Uterus (tissue), 3 donors: ENCODE measurements at regions not wholly inside any gene's neighbourhood (a gene's known extent, or its start where the extent isn't known, plus 50 kb on each side); places are given as distances from the start of the nearest gene placed in this dataset.

Source experiments
- DNase-seq, 2 donors: peaks; one replicate each; pipeline ENCODE4 v3.0.0-alpha.2; 2019 to 2020
- H3K27ac ChIP-seq, 2 donors: fragments of 200-600 bp; sonication (generic); 1 replicate in 1 of 2; 2 replicates in 1 of 2; pipeline ENCODE4 v1.5.1; 2016 to 2018
- H3K27me3 ChIP-seq, 2 donors: fragments of 200-600 bp; sonication (generic); one replicate each; pipeline ENCODE4 v1.5.1; 2018 to 2019; ENCODE audit warnings: control low read depth in 1 of 2
- H3K36me3 ChIP-seq, 2 donors: fragments of 200-600 bp; sonication (generic); one replicate each; pipeline ENCODE4 v1.5.1; 2019; ENCODE audit warnings: control low read depth in 1 of 2
- H3K4me1 ChIP-seq, 2 donors: fragments of 200-600 bp; sonication (generic); one replicate each; pipeline ENCODE4 v1.5.1; 2018 to 2019; ENCODE audit warnings: control low read depth in 1 of 2
- H3K4me3 ChIP-seq, 2 donors: fragments of 200-600 bp; sonication (generic); 1 replicate in 1 of 2; 2 replicates in 1 of 2; pipeline ENCODE4 v1.5.1; 2018 to 2019; ENCODE audit warnings: mild to moderate bottlenecking in 1 of 2
- H3K9me3 ChIP-seq, 2 donors: fragments of 200-600 bp; sonication (generic); one replicate each; pipeline ENCODE4 v1.5.1; 2019; ENCODE audit warnings: control low read depth in 1 of 2
- POLR2A ChIP-seq, 2 donors: fragments of 450-650 bp; IDR thresholded peaks; one replicate each; pipeline ENCODE4 v1.6.1; 2016; ENCODE audit warnings: antibody characterized with exemption in 2 of 2, mild to moderate bottlenecking in 1 of 2, moderate library complexity in 1 of 2
- intact Hi-C: fragments of 100-400 bp; cut with DNase I; formaldehyde crosslinking; loops from one replicate; pipeline ENCODE4 v1.15.1; 2023; ENCODE audit warnings: low total_unique reads
- TF ChIP-seq, protein P1 (sequence below), 4 experiments: fragments of 200-600 bp in 2 of 4; fragments of 450-650 bp in 2 of 4; sonication (generic) in 2 of 4; IDR thresholded peaks; one replicate each; pipeline ENCODE4 v1.5.1; 2016 to 2019; ENCODE audit warnings: antibody characterized with exemption in 4 of 4, mild to moderate bottlenecking in 2 of 4, moderate library complexity in 1 of 4
- donor health status: DM: yes; HTN: yes; CAD: no.

DNA sequence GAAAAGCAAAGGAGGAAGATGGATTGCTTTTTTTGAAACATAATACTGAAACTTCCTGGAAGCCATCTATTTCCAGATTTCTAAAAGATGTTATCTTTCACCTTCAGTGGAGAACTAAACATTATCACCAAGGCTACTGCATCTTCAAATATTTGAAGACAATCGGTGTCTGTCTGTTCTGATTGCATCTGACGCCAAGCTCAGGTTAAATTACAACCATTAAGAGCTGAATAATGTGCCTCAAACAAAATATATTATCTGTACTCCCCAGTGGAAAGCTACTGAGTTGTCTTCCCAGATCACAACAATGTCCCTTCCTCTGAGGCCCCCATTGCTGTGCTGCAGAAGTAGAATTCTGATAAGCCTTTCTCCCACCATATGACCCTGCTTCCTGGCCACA lies 342.3 kb downstream of the PLK2 start:
- no peaks in the 10 kb centered on the region for H3K9me3 ChIP-seq
- no peak for TF ChIP-seq POLR2A (IDR thresholded peaks at IDR 0.05)
- TF ChIP-seq, protein P1, sequence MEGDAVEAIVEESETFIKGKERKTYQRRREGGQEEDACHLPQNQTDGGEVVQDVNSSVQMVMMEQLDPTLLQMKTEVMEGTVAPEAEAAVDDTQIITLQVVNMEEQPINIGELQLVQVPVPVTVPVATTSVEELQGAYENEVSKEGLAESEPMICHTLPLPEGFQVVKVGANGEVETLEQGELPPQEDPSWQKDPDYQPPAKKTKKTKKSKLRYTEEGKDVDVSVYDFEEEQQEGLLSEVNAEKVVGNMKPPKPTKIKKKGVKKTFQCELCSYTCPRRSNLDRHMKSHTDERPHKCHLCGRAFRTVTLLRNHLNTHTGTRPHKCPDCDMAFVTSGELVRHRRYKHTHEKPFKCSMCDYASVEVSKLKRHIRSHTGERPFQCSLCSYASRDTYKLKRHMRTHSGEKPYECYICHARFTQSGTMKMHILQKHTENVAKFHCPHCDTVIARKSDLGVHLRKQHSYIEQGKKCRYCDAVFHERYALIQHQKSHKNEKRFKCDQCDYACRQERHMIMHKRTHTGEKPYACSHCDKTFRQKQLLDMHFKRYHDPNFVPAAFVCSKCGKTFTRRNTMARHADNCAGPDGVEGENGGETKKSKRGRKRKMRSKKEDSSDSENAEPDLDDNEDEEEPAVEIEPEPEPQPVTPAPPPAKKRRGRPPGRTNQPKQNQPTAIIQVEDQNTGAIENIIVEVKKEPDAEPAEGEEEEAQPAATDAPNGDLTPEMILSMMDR (IDR thresholded peaks at IDR 0.05) = no peak
- intact Hi-C loops = no loop called here
- H3K27me3 ChIP-seq = no peaks in the 10 kb centered on the region
- H3K27ac ChIP-seq = no peak overlapping the region
- H3K4me3 ChIP-seq = no peak overlapping the region
- DNase-seq = no peak
- no peaks in the 10 kb centered on the region for H3K36me3 ChIP-seq
- H3K4me1 ChIP-seq = no peaks in the 10 kb centered on the region

DNA sequence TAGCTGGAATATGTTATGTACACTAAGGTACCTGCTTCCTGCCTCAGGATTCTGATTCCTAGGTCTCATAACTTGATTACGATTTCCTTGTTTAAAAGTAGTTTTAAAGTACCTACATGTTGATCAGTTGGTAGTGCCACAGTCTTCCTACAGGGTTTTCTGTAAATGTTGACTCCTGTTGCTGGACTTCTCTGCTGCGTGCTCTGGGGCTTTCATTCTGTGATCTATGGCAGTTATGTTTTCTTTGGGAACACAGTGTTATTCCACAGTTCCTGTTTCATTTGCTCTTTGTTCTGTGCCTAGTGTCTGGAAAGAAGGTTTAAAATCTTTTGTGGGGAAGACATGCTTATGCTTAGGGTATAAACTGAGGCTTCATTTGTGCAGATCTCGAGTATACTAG lies 343.5 kb downstream of the PLK2 start:
- no peaks in the 10 kb centered on the region for H3K9me3 ChIP-seq
- no peaks in the 10 kb centered on the region for H3K27me3 ChIP-seq
- no peak overlapping the region for H3K27ac ChIP-seq
- TF ChIP-seq, protein P1 (IDR thresholded peaks at IDR 0.05) = no peak
- TF ChIP-seq POLR2A (IDR thresholded peaks at IDR 0.05) = no peak
- no peaks in the 10 kb centered on the region for H3K4me1 ChIP-seq
- peaks cover 0 to 3% of the 10 kb centered on the region in 2 donors for H3K36me3 ChIP-seq
- no peak overlapping the region for H3K4me3 ChIP-seq
- DNase-seq = no peak
- intact Hi-C loops = no loop called here

DNA sequence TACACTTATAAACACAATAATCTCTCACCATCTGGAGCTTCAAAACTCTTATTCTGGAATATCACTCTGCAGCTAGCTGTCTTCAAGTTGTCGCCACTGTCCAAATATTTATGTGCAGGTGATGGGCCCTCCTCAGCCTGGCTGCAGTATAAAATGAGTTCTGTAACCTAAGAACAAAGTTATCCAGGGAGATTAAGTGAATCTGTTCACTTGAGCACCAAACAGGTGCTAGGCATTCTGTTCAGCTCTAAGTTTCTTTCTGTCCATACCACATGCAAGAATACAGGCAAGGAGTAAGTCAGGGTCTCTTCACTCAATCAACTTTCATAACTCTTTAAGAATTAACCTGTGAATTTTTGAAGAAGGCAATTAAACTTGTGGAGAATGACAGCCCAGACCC lies 344.1 kb downstream of the PLK2 start:
- intact Hi-C loops = no loop called here
- Histone ChIP-seq H3K4me3 (no peak overlapping the region), H3K36me3 (peaks cover 0 to 3% of the 10 kb centered on the region in 2 donors), H3K27ac (no peak overlapping the region), H3K9me3 (no peaks in the 10 kb centered on the region), H3K4me1 (no peaks in the 10 kb centered on the region), H3K27me3 (no peaks in the 10 kb centered on the region)
- no peak for TF ChIP-seq POLR2A (IDR thresholded peaks at IDR 0.05)
- TF ChIP-seq, protein P1 (IDR thresholded peaks at IDR 0.05) = no peak
- DNase-seq = no peak

DNA sequence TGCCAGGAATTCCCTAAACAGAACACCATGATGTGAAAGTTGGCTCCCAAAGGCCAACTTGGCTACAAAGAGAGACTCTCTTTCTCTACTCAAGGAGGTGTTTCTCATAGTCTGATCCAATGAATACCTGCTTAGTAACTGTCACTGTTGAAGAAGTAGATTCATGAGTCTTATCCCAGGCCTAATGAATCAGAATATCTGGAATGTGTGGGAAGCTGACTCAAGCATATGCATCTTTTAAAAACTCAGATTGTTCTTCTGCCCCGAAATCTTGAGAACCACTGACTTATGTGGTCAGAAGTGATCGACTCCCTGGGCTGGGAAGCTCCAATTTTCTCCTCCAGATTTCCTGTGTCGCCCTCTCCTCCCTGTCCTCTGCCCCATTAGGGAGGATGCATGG lies 345.6 kb downstream of the PLK2 start:
- TF ChIP-seq, protein P1 (IDR thresholded peaks at IDR 0.05) = no peak
- TF ChIP-seq POLR2A (IDR thresholded peaks at IDR 0.05) = no peak
- H3K36me3 ChIP-seq = peaks cover 0 to 3% of the 10 kb centered on the region in 2 donors
- no peak overlapping the region for H3K27ac ChIP-seq
- H3K4me1 ChIP-seq = no peaks in the 10 kb centered on the region
- no peaks in the 10 kb centered on the region for H3K9me3 ChIP-seq
- no peak for DNase-seq
- intact Hi-C loops = no loop called here
- H3K4me3 ChIP-seq = no peak overlapping the region
- no peaks in the 10 kb centered on the region for H3K27me3 ChIP-seq

DNA sequence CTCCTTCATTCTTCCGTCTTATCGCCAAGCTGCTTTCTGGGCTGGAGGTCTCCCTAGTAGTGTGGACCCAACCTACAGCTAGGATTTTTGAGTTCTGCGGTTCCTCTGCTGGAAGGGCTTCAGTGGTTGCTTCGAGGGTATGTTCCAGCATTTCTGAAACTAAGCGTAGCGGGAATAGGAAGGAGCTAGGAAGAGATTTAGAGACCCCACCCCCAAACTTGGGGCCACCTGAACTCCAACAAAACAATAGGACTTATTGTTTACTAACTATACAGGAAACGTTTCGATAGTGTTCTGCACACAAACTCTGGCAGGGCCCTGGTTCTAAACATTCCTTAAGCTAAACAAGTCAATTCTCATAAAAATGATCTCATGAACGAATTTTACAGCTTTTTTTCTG lies 346.7 kb downstream of the PLK2 start:
- intact Hi-C loops = no loop called here
- DNase-seq = no peak
- no peaks in the 10 kb centered on the region for H3K4me1 ChIP-seq
- H3K27me3 ChIP-seq = no peaks in the 10 kb centered on the region
- H3K9me3 ChIP-seq = no peaks in the 10 kb centered on the region
- H3K27ac ChIP-seq = no peak overlapping the region
- peaks cover 0 to 3% of the 10 kb centered on the region in 2 donors for H3K36me3 ChIP-seq
- no peak overlapping the region for H3K4me3 ChIP-seq
- no peak for TF ChIP-seq POLR2A (IDR thresholded peaks at IDR 0.05)
- TF ChIP-seq, protein P1 (IDR thresholded peaks at IDR 0.05) = no peak
